ENCODE measurements at regions not wholly inside any gene's neighbourhood (a gene's known extent, or its start where the extent isn't known, plus 50 kb on each side); places are given as distances from the start of the nearest gene placed in this dataset.
A peak's percentile ranks its signal among the peaks of the same experiment; 100 is the strongest.

DNA sequence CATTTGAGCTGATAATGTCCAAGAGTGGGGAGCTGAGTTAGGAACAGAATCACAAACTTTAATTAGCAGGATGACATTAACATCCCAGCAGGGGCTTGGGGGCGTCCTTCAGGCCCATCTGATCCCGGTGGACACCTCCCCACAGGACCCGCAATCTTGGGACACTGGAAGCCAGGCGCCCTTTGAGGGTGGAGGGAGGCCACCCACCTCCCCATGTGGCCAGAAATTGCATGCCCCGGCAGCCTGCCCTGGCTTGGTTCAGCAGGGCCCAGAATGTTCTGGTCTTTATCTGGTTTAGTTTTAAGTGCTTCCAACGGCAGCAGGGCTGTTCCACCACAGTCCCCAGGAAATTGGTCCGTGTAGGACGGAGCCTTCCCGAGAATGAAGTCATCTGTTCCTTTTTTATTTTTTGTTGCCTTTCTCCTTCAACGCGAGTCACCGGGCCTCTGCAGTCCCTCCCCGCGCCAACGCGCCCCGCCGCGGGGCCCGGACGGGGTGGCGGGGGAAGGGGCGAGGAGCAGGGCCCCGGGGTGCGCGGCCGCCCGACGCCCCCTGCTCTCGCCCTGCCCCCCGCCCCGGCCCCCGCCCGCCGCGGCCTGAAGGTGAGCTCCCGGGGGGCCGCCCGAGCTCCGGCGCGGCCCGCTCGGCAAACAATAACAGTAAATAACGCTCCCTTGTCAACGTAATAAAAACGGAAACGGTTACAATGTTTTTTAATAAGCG is 207.9 kb downstream of the C9orf50 start:
- TF ChIP-seq FOXM1 (IDR thresholded peaks at IDR 0.05; ENCODE audit: low read depth) (no peak), GABPA (IDR thresholded peaks at IDR 0.05; ENCODE audit: low read depth) (peak; percentile 26; the same call in 1 of the 2 replicates), POLR2AphosphoS5 (IDR thresholded peaks at IDR 0.05; ENCODE audit: low read depth, low read length) (peak; percentile 63; the same call in 1 of the 2 replicates), RFX5 (IDR thresholded peaks at IDR 0.05; ENCODE audit: low read length) (no peak), SMC3 (IDR thresholded peaks at IDR 0.05; ENCODE audit: low read depth, low read length) (peak; percentile 36; the same call in 1 of the 2 replicates), FOXJ3 (CRISPR knock-in tag; IDR thresholded peaks at IDR 0.05) (peak; percentile 22; the same call in 1 of the 2 replicates), EZH2phosphoT487 (IDR thresholded peaks at IDR 0.05; ENCODE audit: borderline replicate concordance, low read depth) (no peak), JUND (IDR thresholded peaks at IDR 0.05) (no peak)
- TF ChIP-seq, protein P1, sequence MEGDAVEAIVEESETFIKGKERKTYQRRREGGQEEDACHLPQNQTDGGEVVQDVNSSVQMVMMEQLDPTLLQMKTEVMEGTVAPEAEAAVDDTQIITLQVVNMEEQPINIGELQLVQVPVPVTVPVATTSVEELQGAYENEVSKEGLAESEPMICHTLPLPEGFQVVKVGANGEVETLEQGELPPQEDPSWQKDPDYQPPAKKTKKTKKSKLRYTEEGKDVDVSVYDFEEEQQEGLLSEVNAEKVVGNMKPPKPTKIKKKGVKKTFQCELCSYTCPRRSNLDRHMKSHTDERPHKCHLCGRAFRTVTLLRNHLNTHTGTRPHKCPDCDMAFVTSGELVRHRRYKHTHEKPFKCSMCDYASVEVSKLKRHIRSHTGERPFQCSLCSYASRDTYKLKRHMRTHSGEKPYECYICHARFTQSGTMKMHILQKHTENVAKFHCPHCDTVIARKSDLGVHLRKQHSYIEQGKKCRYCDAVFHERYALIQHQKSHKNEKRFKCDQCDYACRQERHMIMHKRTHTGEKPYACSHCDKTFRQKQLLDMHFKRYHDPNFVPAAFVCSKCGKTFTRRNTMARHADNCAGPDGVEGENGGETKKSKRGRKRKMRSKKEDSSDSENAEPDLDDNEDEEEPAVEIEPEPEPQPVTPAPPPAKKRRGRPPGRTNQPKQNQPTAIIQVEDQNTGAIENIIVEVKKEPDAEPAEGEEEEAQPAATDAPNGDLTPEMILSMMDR (IDR thresholded peaks at IDR 0.05), result no peak
- TF ChIP-seq, protein P2, sequence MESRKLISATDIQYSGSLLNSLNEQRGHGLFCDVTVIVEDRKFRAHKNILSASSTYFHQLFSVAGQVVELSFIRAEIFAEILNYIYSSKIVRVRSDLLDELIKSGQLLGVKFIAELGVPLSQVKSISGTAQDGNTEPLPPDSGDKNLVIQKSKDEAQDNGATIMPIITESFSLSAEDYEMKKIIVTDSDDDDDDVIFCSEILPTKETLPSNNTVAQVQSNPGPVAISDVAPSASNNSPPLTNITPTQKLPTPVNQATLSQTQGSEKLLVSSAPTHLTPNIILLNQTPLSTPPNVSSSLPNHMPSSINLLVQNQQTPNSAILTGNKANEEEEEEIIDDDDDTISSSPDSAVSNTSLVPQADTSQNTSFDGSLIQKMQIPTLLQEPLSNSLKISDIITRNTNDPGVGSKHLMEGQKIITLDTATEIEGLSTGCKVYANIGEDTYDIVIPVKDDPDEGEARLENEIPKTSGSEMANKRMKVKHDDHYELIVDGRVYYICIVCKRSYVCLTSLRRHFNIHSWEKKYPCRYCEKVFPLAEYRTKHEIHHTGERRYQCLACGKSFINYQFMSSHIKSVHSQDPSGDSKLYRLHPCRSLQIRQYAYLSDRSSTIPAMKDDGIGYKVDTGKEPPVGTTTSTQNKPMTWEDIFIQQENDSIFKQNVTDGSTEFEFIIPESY (IDR thresholded peaks at IDR 0.05; ENCODE audit: borderline replicate concordance, low read depth), result no peak
- TF ChIP-seq, protein P3, sequence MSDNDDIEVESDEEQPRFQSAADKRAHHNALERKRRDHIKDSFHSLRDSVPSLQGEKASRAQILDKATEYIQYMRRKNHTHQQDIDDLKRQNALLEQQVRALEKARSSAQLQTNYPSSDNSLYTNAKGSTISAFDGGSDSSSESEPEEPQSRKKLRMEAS (IDR thresholded peaks at IDR 0.05; ENCODE audit: low read depth), result no peak; the same call in 1 of the 2 replicates
